Neural cell (in vitro differentiated cells): ENCODE measurements at regions not wholly inside any gene's neighbourhood (a gene's known extent, or its start where the extent isn't known, plus 50 kb on each side); places are given as distances from the start of the nearest gene placed in this dataset.

Experiments used
- H2AFZ ChIP-seq: fragments of 200-600, 300-800 bp; sonication (generic), shearing (Covaris generic); 2 replicates; pipeline ENCODE4 v1.6.0; 2014; ENCODE audit warnings: low read depth, mild to moderate bottlenecking, antibody characterized with exemption, low read length, moderate library complexity
- H3F3A ChIP-seq: fragments of 200-600 bp; shearing (Covaris generic); 2 replicates; pipeline ENCODE4 v1.6.1; 2016; ENCODE audit warnings: mild to moderate bottlenecking, moderate library complexity, mixed read lengths, antibody characterized with exemption, low read length; ENCODE audit not compliant: insufficient read depth, poor library complexity, severe bottlenecking
- H3K27ac ChIP-seq: fragments of 200-600, 300-800 bp; sonication (generic), shearing (Covaris generic); 2 replicates; pipeline ENCODE4 v1.5.1; 2014; ENCODE audit warnings: mild to moderate bottlenecking, low read length, moderate library complexity
- H3K27me3 ChIP-seq: fragments of 300-800, 200-600 bp; sonication (generic), shearing (Covaris generic); 2 replicates; pipeline ENCODE4 v1.6.0; 2014; ENCODE audit warnings: mild to moderate bottlenecking, low read depth, low read length, moderate library complexity; ENCODE audit not compliant: insufficient read depth
- H3K36me3 ChIP-seq: fragments of 300-800, 200-600 bp; sonication (generic), shearing (Covaris generic); 2 replicates; pipeline ENCODE4 v1.5.1; 2014; ENCODE audit warnings: mild to moderate bottlenecking, antibody characterized with exemption, low read length, moderate library complexity; ENCODE audit not compliant: insufficient read depth
- H3K4me2 ChIP-seq: fragments of 300-800, 200-600 bp; sonication (generic), shearing (Covaris generic); 2 replicates; pipeline ENCODE4 v1.6.0; 2014; ENCODE audit warnings: mild to moderate bottlenecking, low read length
- H3K4me3 ChIP-seq: fragments of 300-800, 200-600 bp; sonication (generic), shearing (Covaris generic); 2 replicates; pipeline ENCODE4 v1.5.1; 2014; ENCODE audit warnings: mild to moderate bottlenecking, low read length, moderate library complexity
- H3K79me2 ChIP-seq: fragments of 200-600 bp; shearing (Covaris generic); replicated peaks from 2 replicates; pipeline ENCODE4 v1.6.0; 2014; ENCODE audit warnings: mild to moderate bottlenecking, low read length, moderate library complexity; ENCODE audit not compliant: insufficient read depth
- H3K9ac ChIP-seq: fragments of 300-800, 200-600 bp; sonication (generic), shearing (Covaris generic); 2 replicates; pipeline ENCODE4 v1.6.1; 2016; ENCODE audit warnings: mild to moderate bottlenecking, low read length, mixed read lengths
- H3K9me2 ChIP-seq: fragments of 200-600 bp; shearing (Covaris generic); 2 replicates; pipeline ENCODE4 v1.6.1; 2016; ENCODE audit warnings: mild to moderate bottlenecking, low read length, mixed read lengths; ENCODE audit not compliant: insufficient read depth
- H3K9me3 ChIP-seq: fragments of 200-600, 300-800 bp; sonication (generic), shearing (Covaris generic); 2 replicates; pipeline ENCODE4 v1.6.1; 2016; ENCODE audit warnings: mild to moderate bottlenecking, mixed run types, low read length, moderate library complexity, mixed read lengths
- H4K20me1 ChIP-seq: fragments of 200-600 bp; shearing (Covaris generic); 2 replicates; pipeline ENCODE4 v1.6.1; 2016; ENCODE audit warnings: mild to moderate bottlenecking, mixed run types; ENCODE audit not compliant: insufficient read depth
- CTCF ChIP-seq: fragments of 450-650 bp; IDR thresholded peaks from 2 replicates; pipeline ENCODE4 v1.5.1; 2014; ENCODE audit warnings: antibody characterized with exemption, mild to moderate bottlenecking, moderate library complexity; ENCODE audit not compliant: poor library complexity, severe bottlenecking
- EP300 ChIP-seq: fragments of 450-650 bp; conservative IDR thresholded peaks from 2 replicates; pipeline ENCODE4 v1.6.1; 2014; ENCODE audit warnings: antibody characterized with exemption, mild to moderate bottlenecking, moderate library complexity; ENCODE audit not compliant: poor library complexity, severe bottlenecking
- EZH2 ChIP-seq: fragments of 200-600, 300-800 bp; shearing (Covaris generic), sonication (generic); IDR thresholded peaks from 2 replicates; pipeline ENCODE4 v1.6.1; 2014; ENCODE audit warnings: antibody characterized with exemption, low read length, borderline replicate concordance, mild to moderate bottlenecking; ENCODE audit not compliant: insufficient read depth, poor library complexity, severe bottlenecking
- MXI1 ChIP-seq: fragments of 450-650 bp; conservative IDR thresholded peaks from 2 replicates; pipeline ENCODE4 v1.6.1; 2014; ENCODE audit warnings: antibody characterized with exemption, mild to moderate bottlenecking; ENCODE audit not compliant: poor library complexity, severe bottlenecking
- POLR2AphosphoS5 ChIP-seq: IDR thresholded peaks from 2 replicates; pipeline ENCODE4 v1.6.1; 2012
- RAD21 ChIP-seq: fragments of 450-650 bp; conservative IDR thresholded peaks from 2 replicates; pipeline ENCODE4 v1.6.1; 2014; ENCODE audit warnings: antibody characterized with exemption, mild to moderate bottlenecking, moderate library complexity
- REST ChIP-seq: IDR thresholded peaks from 2 replicates; pipeline ENCODE4 v1.6.1; 2012; ENCODE audit warnings: borderline replicate concordance
- SMC3 ChIP-seq: fragments of 450-650 bp; conservative IDR thresholded peaks from 2 replicates; pipeline ENCODE4 v1.6.1; 2014; ENCODE audit warnings: antibody characterized with exemption, mild to moderate bottlenecking, moderate library complexity; ENCODE audit not compliant: poor library complexity
- TAF1 ChIP-seq: IDR thresholded peaks from 2 replicates; pipeline ENCODE4 v1.6.1; 2012; ENCODE audit warnings: low read depth

- H4K20me1 ChIP-seq = no peaks in the 10 kb centered on the region
- H3K9me3 ChIP-seq = no peaks in the 10 kb centered on the region
- no peaks in the 10 kb centered on the region for H3K36me3 ChIP-seq
- H2AFZ ChIP-seq = no peak overlapping the region
- no peak for TF ChIP-seq RAD21
- TF ChIP-seq REST = no peak
- TF ChIP-seq TAF1 = no peak
- no peak for TF ChIP-seq POLR2AphosphoS5
- TF ChIP-seq SMC3 = no peak
- TF ChIP-seq MXI1 = no peak
- TF ChIP-seq EZH2 = no peak
- no peak for TF ChIP-seq CTCF
- TF ChIP-seq EP300 = no peak
- H3K9ac ChIP-seq = no peak overlapping the region
- H3K4me2 ChIP-seq = no peak overlapping the region
- no peak overlapping the region for H3K27ac ChIP-seq
- no peaks in the 10 kb centered on the region for H3K9me2 ChIP-seq
- H3K4me3 ChIP-seq = no peak overlapping the region
- H3F3A ChIP-seq = no peaks in the 10 kb centered on the region
- no peaks in the 10 kb centered on the region for H3K27me3 ChIP-seq
- no peaks in the 10 kb centered on the region for H3K79me2 ChIP-seq
These were observed 147.4 kb upstream of the GLRA1 start for GRCh38 chr5:152072091-152072490.

GRCh38 chr5:152070591-152070990 lies 145.9 kb upstream of the GLRA1 start:
- no peaks in the 10 kb centered on the region for H3K27me3 ChIP-seq
- no peak overlapping the region for H3K4me2 ChIP-seq
- TF ChIP-seq MXI1 (no peak), POLR2AphosphoS5 (no peak), TAF1 (no peak), EZH2 (no peak), SMC3 (no peak), RAD21 (no peak), EP300 (no peak), REST (no peak), CTCF (no peak)
- H3K4me3 ChIP-seq = no peak overlapping the region
- H3K27ac ChIP-seq = no peak overlapping the region
- no peaks in the 10 kb centered on the region for H4K20me1 ChIP-seq
- no peaks in the 10 kb centered on the region for H3K36me3 ChIP-seq
- H3K9ac ChIP-seq = no peak overlapping the region
- H2AFZ ChIP-seq = no peak overlapping the region
- no peaks in the 10 kb centered on the region for H3K9me3 ChIP-seq
- H3F3A ChIP-seq = no peaks in the 10 kb centered on the region
- no peaks in the 10 kb centered on the region for H3K79me2 ChIP-seq
- no peaks in the 10 kb centered on the region for H3K9me2 ChIP-seq
